Natural killer cell (primary cell): ENCODE measurements at regions not wholly inside any gene's neighbourhood (a gene's known extent, or its start where the extent isn't known, plus 50 kb on each side); places are given as distances from the start of the nearest gene placed in this dataset.

Source experiments
- ATAC-seq, 3 donors: fragments of 150-1000 bp in 2 of 3; fragments of 200-7000 bp in 1 of 3; cut with Tn5 transposase; 1 replicate in 1 of 3; 2 replicates in 2 of 3; pipeline ENCODE4 v1.10.0; 2021; ENCODE audit warnings: mild to moderate bottlenecking in 2 of 3, moderate library complexity in 2 of 3
- DNase-seq, 2 donors: peaks; one replicate each; pipeline versions ENCODE4 v3.0.0 to v3.0.0-alpha.2; 2013 to 2021; ENCODE audit warnings: mixed read lengths in 1 of 2
- H3K27ac ChIP-seq: one replicate; pipeline ENCODE4 v1.5.1; 2013; ENCODE audit warnings: mild to moderate bottlenecking, low read length
- H3K27me3 ChIP-seq: one replicate; pipeline ENCODE4 v1.6.1; 2013; ENCODE audit warnings: low read length; ENCODE audit not compliant: control insufficient read depth, insufficient read depth
- H3K36me3 ChIP-seq: one replicate; pipeline ENCODE4 v1.6.1; 2013; ENCODE audit warnings: low read length; ENCODE audit not compliant: control insufficient read depth, insufficient read depth
- H3K4me1 ChIP-seq: one replicate; pipeline ENCODE4 v1.6.1; 2013; ENCODE audit warnings: low read length; ENCODE audit not compliant: control insufficient read depth, insufficient read depth
- H3K4me3 ChIP-seq: one replicate; pipeline ENCODE4 v1.5.1; 2013; ENCODE audit warnings: low read length
- H3K9me3 ChIP-seq: one replicate; pipeline ENCODE4 v1.6.1; 2013; ENCODE audit warnings: low read length; ENCODE audit not compliant: control insufficient read depth, insufficient read depth
- H3K27ac Mint-ChIP-seq, 2 donors: one replicate each; pipeline ENCODE4 v1.8.0; 2022; ENCODE audit warnings: mild to moderate bottlenecking in 2 of 2, mixed read lengths in 2 of 2, moderate library complexity in 1 of 2
- H3K27me3 Mint-ChIP-seq, 2 donors: one replicate each; pipeline ENCODE4 v1.8.0; 2022; ENCODE audit warnings: low read depth in 2 of 2, mixed read lengths in 2 of 2
- H3K36me3 Mint-ChIP-seq: one replicate; pipeline ENCODE4 v1.8.0; 2022; ENCODE audit warnings: mixed read lengths
- H3K4me1 Mint-ChIP-seq, 2 donors: one replicate each; pipeline ENCODE4 v1.8.0; 2022; ENCODE audit warnings: mixed read lengths in 2 of 2
- H3K4me3 Mint-ChIP-seq: one replicate; pipeline ENCODE4 v1.8.0; 2022; ENCODE audit warnings: mild to moderate bottlenecking, moderate library complexity, mixed read lengths
- H3K9me3 Mint-ChIP-seq, 2 donors: one replicate each; pipeline ENCODE4 v1.8.0; 2022; ENCODE audit warnings: mixed read lengths in 2 of 2
- WGBS: methylation state at CpG from one replicate; pipeline ENCODE4 v1.1.7; 2013; ENCODE audit warnings: missing lambda C conversion rate; ENCODE audit not compliant: insufficient coverage; 5-methylcytosine and 5-hydroxymethylcytosine counted together
- intact Hi-C: fragments of 100-400 bp; cut with micrococcal nuclease; formaldehyde crosslinking; loops from one replicate; pipeline ENCODE4 v1.14.2; 2022
- TF ChIP-seq, protein P1 (sequence below): fragments of 200-600 bp; IDR thresholded peaks from one replicate; pipeline ENCODE4 v1.8.0; 2022; ENCODE audit warnings: antibody characterized with exemption

GRCh38 chr2:145961846-145962245 lies 1441.9 kb upstream of the ZEB2 start:
- Mint-ChIP-seq H3K4me3 (no peak overlapping the region), H3K9me3 (peaks cover 13 to 17% of the 10 kb centered on the region in 2 donors), H3K27me3 (no peaks in the 10 kb centered on the region), H3K27ac (no peak overlapping the region), H3K36me3 (peaks cover 9% of the 10 kb centered on the region), H3K4me1 (no peaks in the 10 kb centered on the region)
- TF ChIP-seq, protein P1, sequence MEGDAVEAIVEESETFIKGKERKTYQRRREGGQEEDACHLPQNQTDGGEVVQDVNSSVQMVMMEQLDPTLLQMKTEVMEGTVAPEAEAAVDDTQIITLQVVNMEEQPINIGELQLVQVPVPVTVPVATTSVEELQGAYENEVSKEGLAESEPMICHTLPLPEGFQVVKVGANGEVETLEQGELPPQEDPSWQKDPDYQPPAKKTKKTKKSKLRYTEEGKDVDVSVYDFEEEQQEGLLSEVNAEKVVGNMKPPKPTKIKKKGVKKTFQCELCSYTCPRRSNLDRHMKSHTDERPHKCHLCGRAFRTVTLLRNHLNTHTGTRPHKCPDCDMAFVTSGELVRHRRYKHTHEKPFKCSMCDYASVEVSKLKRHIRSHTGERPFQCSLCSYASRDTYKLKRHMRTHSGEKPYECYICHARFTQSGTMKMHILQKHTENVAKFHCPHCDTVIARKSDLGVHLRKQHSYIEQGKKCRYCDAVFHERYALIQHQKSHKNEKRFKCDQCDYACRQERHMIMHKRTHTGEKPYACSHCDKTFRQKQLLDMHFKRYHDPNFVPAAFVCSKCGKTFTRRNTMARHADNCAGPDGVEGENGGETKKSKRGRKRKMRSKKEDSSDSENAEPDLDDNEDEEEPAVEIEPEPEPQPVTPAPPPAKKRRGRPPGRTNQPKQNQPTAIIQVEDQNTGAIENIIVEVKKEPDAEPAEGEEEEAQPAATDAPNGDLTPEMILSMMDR: no peak
- WGBS: no CpG with 5 or more reads among the region's 1 CpG
- Histone ChIP-seq H3K27me3 (no peaks in the 10 kb centered on the region), H3K4me1 (no peaks in the 10 kb centered on the region), H3K9me3 (peaks cover 13% of the 10 kb centered on the region), H3K4me3 (no peak overlapping the region), H3K36me3 (no peaks in the 10 kb centered on the region), H3K27ac (no peak overlapping the region)
- DNase-seq (no peak), ATAC-seq (no peak)
- intact Hi-C loops: no loop called here

DNA sequence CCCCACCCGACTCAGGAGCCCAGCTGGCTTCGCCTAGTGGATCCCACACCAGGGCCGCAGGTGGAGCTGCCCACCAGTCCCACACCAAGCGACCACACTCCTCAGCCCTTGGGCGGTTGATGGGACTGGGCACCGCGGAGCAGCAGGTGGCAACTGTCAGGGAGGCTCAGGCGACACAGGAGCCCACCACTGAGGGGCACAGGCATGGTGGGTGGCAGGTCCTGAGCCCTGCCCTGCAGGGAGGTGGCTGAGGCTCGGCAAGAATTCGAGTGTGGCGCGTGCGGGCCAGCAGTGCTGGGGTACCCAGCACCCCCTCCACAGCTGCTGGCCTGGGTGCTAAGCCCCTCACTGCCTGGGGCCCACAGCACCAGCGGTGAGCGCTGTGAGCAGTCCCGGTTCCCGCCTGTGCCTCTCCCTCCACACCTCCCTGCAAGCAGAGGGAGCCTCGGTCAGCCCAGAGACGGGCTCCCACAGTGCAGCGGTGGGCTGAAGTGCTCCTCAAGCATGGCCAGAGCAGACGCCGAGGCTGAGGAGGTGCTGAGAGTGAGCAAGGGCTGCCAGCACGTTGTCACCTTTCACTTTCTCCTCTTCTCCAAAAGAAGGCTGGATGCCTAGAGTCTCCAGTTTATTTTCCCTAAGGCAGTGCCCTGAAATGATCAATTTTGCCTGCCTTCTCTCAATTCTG lies 1440.7 kb upstream of the ZEB2 start:
- H3K9me3 ChIP-seq: peaks cover 13% of the 10 kb centered on the region
- H3K4me1 ChIP-seq: no peaks in the 10 kb centered on the region
- H3K27me3 ChIP-seq: no peaks in the 10 kb centered on the region
- 95% methylated on average over 23 of the region's 23 CpGs for WGBS
- H3K36me3 ChIP-seq: no peaks in the 10 kb centered on the region
- intact Hi-C loops: no loop called here
- H3K9me3 Mint-ChIP-seq: peaks cover 12 to 17% of the 10 kb centered on the region in 2 donors
- no peak overlapping the region for H3K27ac Mint-ChIP-seq
- DNase-seq: no peak
- H3K4me3 Mint-ChIP-seq: no peak overlapping the region
- no peaks in the 10 kb centered on the region for H3K4me1 Mint-ChIP-seq
- ATAC-seq: peak in 1 of 3 donors; percentile 21
- H3K27ac ChIP-seq: no peak overlapping the region
- no peak overlapping the region for H3K4me3 ChIP-seq
- peaks cover 13% of the 10 kb centered on the region for H3K36me3 Mint-ChIP-seq
- no peaks in the 10 kb centered on the region for H3K27me3 Mint-ChIP-seq
- TF ChIP-seq, protein P1: no peak

- Histone ChIP-seq H3K27me3 (no peaks in the 10 kb centered on the region), H3K4me3 (no peak overlapping the region), H3K36me3 (no peaks in the 10 kb centered on the region), H3K9me3 (peaks cover 15% of the 10 kb centered on the region), H3K27ac (no peak overlapping the region), H3K4me1 (no peaks in the 10 kb centered on the region)
- no peak overlapping the region for H3K27ac Mint-ChIP-seq
- H3K4me3 Mint-ChIP-seq: no peak overlapping the region
- DNase-seq (no peak), ATAC-seq (no peak)
- intact Hi-C loops: no loop called here
- no peaks in the 10 kb centered on the region for H3K4me1 Mint-ChIP-seq
- peaks cover 13% of the 10 kb centered on the region for H3K36me3 Mint-ChIP-seq
- TF ChIP-seq, protein P1: no peak
- H3K9me3 Mint-ChIP-seq: peaks cover 12 to 19% of the 10 kb centered on the region in 2 donors
- 93% methylated on average over 4 of the region's 4 CpGs for WGBS
- no peaks in the 10 kb centered on the region for H3K27me3 Mint-ChIP-seq
These were observed 1438.7 kb upstream of the ZEB2 start for GRCh38 chr2:145958611-145959010.

GRCh38 chr2:145957929-145958328 lies 1438.0 kb upstream of the ZEB2 start:
- H3K27me3 ChIP-seq: no peaks in the 10 kb centered on the region
- H3K27ac ChIP-seq: no peak overlapping the region
- H3K4me1 ChIP-seq: no peaks in the 10 kb centered on the region
- H3K9me3 ChIP-seq: peaks cover 15% of the 10 kb centered on the region
- Mint-ChIP-seq H3K4me1 (no peaks in the 10 kb centered on the region), H3K27me3 (no peaks in the 10 kb centered on the region), H3K27ac (no peak overlapping the region), H3K9me3 (peaks cover 11 to 21% of the 10 kb centered on the region in 2 donors), H3K36me3 (peaks cover 14% of the 10 kb centered on the region), H3K4me3 (no peak overlapping the region)
- whole genome bisulfite sequencing: 0% methylated on average over 1 of the region's 1 CpG
- H3K36me3 ChIP-seq: no peaks in the 10 kb centered on the region
- DNase-seq (no peak), ATAC-seq (no peak)
- intact Hi-C loops: no loop called here
- TF ChIP-seq, protein P1: no peak
- no peak overlapping the region for H3K4me3 ChIP-seq
